Heart left ventricle (tissue), 13 donors: ENCODE measurements at regions not wholly inside any gene's neighbourhood (a gene's known extent, or its start where the extent isn't known, plus 50 kb on each side); places are given as distances from the start of the nearest gene placed in this dataset.

ENCODE experiments used
- CTCF ChIP-seq, 12 donors: fragments of 200-600 bp; sonication (generic) in 4 of 12; IDR thresholded peaks; one replicate each; pipeline versions ENCODE4 v1.5.0 to v1.8.0; 2018 to 2022; ENCODE audit warnings: antibody characterized with exemption in 12 of 12, mild to moderate bottlenecking in 5 of 12
- POLR2A ChIP-seq, 2 donors: fragments of 450-650 bp; IDR thresholded peaks; one replicate each; pipeline ENCODE4 v1.6.1; 2017; ENCODE audit warnings: antibody characterized with exemption in 2 of 2, mild to moderate bottlenecking in 2 of 2, moderate library complexity in 2 of 2
- donor health status: ischemic (EF 13 %, LVEDD 7.1; RV severe dilation, severe dysfunction).
- donor health status: DM: no; HTN: yes; CAD: no.
- donor health status: DM: no; HTN: no; CAD: no.
- donor health status: ischemic (EF 25% LVEDD 6.9; RV normal size, moderate dysfunction).
- donor health status: ischemic (EF 25% LVEDD 5.7; RV mildly dilated, moderate dysfunction).
- donor health status: ischemic (EF 35%, LVEDD 5.7; RV mildly dilated, moderate dysfunction).
- donor health status: nonischemic (EF 11% LVEDD 7.7; RV severe dilation, severe dysfunction).
- donor health status: DM: yes; HTN: yes; CAD: no.
- donor health status: PGD.
- donor health status: ischemic (EF 29% LVEDD 5.4; RV normal size, mild dysfunction).
- donor health status: nonischemic (EF 23%, LVEDD 6.1; RV moderate dilation, normal function).

DNA sequence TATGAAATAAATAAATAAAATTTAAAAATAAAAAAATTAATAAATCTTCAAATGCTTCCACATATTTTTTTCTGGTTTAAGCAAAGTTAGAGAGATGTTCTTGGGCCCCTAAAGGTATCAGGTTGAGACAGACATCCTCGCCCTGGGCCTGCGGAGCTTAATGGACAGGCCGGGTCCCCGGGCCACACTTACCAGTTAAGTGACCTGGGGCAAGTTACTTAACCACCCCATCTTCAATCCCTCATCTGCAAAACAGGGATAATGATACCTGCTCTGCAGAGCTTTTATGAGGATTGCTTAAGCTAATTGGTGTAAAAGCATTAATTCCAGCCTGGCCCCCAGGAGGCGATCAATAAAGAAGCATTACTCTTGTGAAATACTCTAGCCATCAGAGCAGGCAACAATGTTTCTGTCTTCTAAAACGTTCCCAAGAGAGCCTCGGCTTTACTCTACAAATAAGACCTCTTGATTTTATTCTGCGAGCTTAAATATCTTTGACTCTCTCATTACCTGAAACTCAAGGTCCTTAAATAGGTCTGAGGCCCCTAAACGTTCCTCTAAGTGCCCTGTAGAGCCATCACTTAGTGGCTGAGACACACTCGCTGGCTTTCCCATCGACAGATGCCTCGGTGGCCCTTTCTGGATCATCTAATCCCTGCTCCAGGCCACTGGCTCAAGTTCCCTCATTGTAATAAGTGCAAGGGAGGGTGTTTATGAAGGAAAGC lies 81.1 kb upstream of the DIO3 start:
- no peak for TF ChIP-seq POLR2A (IDR thresholded peaks at IDR 0.05)
- TF ChIP-seq CTCF (IDR thresholded peaks at IDR 0.05) = no peak
